Fibroblast of lung (primary cell): ENCODE measurements at regions not wholly inside any gene's neighbourhood (a gene's known extent, or its start where the extent isn't known, plus 50 kb on each side); places are given as distances from the start of the nearest gene placed in this dataset.

ENCODE experiments used
- DNase-seq, 2 donors: peaks; one replicate each; pipeline versions ENCODE4 v3.0.0 to v3.0.0-alpha.2; 2010; ENCODE audit warnings: low read depth in 2 of 2
- H2AFZ ChIP-seq: 2 replicates; pipeline ENCODE4 v1.5.1; 2012; ENCODE audit warnings: low read length, control low read depth, inconsistent platforms
- H3K27ac ChIP-seq: 2 replicates; pipeline ENCODE4 v1.5.1; 2011; ENCODE audit warnings: low read length, control low read depth; ENCODE audit not compliant: insufficient read depth
- H3K27me3 ChIP-seq: 2 replicates; pipeline ENCODE4 v1.5.1; 2011; ENCODE audit warnings: mild to moderate bottlenecking, low read length; ENCODE audit not compliant: control insufficient read depth, insufficient read depth
- H3K36me3 ChIP-seq: 2 replicates; pipeline ENCODE4 v1.5.1; 2011; ENCODE audit warnings: low read length; ENCODE audit not compliant: control insufficient read depth, insufficient read depth
- H3K4me1 ChIP-seq: 2 replicates; pipeline ENCODE4 v1.5.1; 2011; ENCODE audit warnings: low read length; ENCODE audit not compliant: control insufficient read depth, insufficient read depth; ENCODE audit errors: extremely low read depth
- H3K4me2 ChIP-seq: 2 replicates; pipeline ENCODE4 v1.5.1; 2011; ENCODE audit warnings: low read length, control low read depth; ENCODE audit not compliant: insufficient read depth; ENCODE audit errors: extremely low read depth
- H3K4me3 ChIP-seq, 4 experiments: fragments of 200-600 bp in 1 of 4; sonication (generic) in 1 of 4; replicated peaks in 1 of 4; 2 replicates each; pipeline ENCODE4 v1.5.1; 2011 to 2016; ENCODE audit warnings: low read length in 4 of 4, low read depth in 3 of 4, mild to moderate bottlenecking in 3 of 4, control low read depth in 2 of 4, inconsistent platforms in 1 of 4, mixed read lengths in 1 of 4; ENCODE audit not compliant: insufficient read depth in 1 of 4; ENCODE audit errors: control extremely low read depth in 1 of 4
- H3K79me2 ChIP-seq: 2 replicates; pipeline ENCODE4 v1.5.1; 2012; ENCODE audit warnings: mild to moderate bottlenecking, low read length, inconsistent platforms; ENCODE audit not compliant: control insufficient read depth, insufficient read depth
- H3K9ac ChIP-seq: 2 replicates; pipeline ENCODE4 v1.5.1; 2011; ENCODE audit warnings: mild to moderate bottlenecking, low read length, control low read depth; ENCODE audit not compliant: insufficient read depth
- H3K9me3 ChIP-seq: 2 replicates; pipeline ENCODE4 v1.5.1; 2012; ENCODE audit warnings: low read depth, low read length; ENCODE audit not compliant: control insufficient read depth, insufficient read depth
- H4K20me1 ChIP-seq: 2 replicates; pipeline ENCODE4 v1.5.1; 2011; ENCODE audit warnings: low read length; ENCODE audit not compliant: control insufficient read depth, insufficient read depth; ENCODE audit errors: extremely low read depth
- CTCF ChIP-seq, 2 donors: IDR thresholded peaks in 1 of 2; conservative IDR thresholded peaks in 1 of 2; 1 replicate in 1 of 2; 2 replicates in 1 of 2; pipeline ENCODE4 v1.5.1; 2011 to 2012; ENCODE audit warnings: low read length in 2 of 2, control low read depth in 1 of 2, inconsistent platforms in 1 of 2, low read depth in 1 of 2, mild to moderate bottlenecking in 1 of 2
- EZH2 ChIP-seq: IDR thresholded peaks from 2 replicates; pipeline ENCODE4 v1.5.1; 2012; ENCODE audit warnings: low read length, control low read depth, mild to moderate bottlenecking; ENCODE audit errors: missing control alignments

- TF ChIP-seq EZH2 (no peak), CTCF (conservative IDR thresholded peaks at IDR 0.05 in 1 of 2, IDR thresholded peaks at IDR 0.05 in 1 of 2; ENCODE audit: low read depth in 1 of 2, low read length in 2 of 2) (no peak)
- DNase-seq, result no peak
These were observed 187.7 kb upstream of the CPHXL start for GRCh38 chr16:75913958-75914357.

GRCh38 chr16:75916451-75916850 is 190.2 kb upstream of the CPHXL start:
- Histone ChIP-seq H3K79me2 (no peaks in the 10 kb centered on the region), H3K4me2 (no peak overlapping the region), H3K4me3 (no peak overlapping the region), H3K9ac (no peak overlapping the region), H3K27ac (no peak overlapping the region), H3K9me3 (no peaks in the 10 kb centered on the region), H3K36me3 (no peaks in the 10 kb centered on the region), H3K27me3 (no peaks in the 10 kb centered on the region), H3K4me1 (no peaks in the 10 kb centered on the region), H2AFZ (no peak overlapping the region), H4K20me1 (no peaks in the 10 kb centered on the region)
- TF ChIP-seq CTCF (conservative IDR thresholded peaks at IDR 0.05 in 1 of 2, IDR thresholded peaks at IDR 0.05 in 1 of 2; ENCODE audit: low read depth in 1 of 2, low read length in 2 of 2) (no peak), EZH2 (no peak)
- no peak for DNase-seq

More at GRCh38 chr16:75913958-75914357, 187.7 kb upstream of the CPHXL start:
- H3K4me2 ChIP-seq, result no peak overlapping the region
- no peak overlapping the region for H3K27ac ChIP-seq
- no peaks in the 10 kb centered on the region for H3K4me1 ChIP-seq
- no peaks in the 10 kb centered on the region for H3K79me2 ChIP-seq
- H3K27me3 ChIP-seq, result no peaks in the 10 kb centered on the region
- no peak overlapping the region for H3K9ac ChIP-seq
- no peaks in the 10 kb centered on the region for H3K9me3 ChIP-seq
- no peaks in the 10 kb centered on the region for H4K20me1 ChIP-seq
- H2AFZ ChIP-seq, result no peak overlapping the region
- no peak overlapping the region for H3K4me3 ChIP-seq
- H3K36me3 ChIP-seq, result no peaks in the 10 kb centered on the region

GRCh38 chr16:75918109-75918508 is 191.8 kb upstream of the CPHXL start:
- Histone ChIP-seq H3K4me3 (no peak overlapping the region), H3K36me3 (no peaks in the 10 kb centered on the region), H3K9ac (no peak overlapping the region), H2AFZ (no peak overlapping the region), H3K27ac (no peak overlapping the region), H3K27me3 (no peaks in the 10 kb centered on the region), H3K4me1 (no peaks in the 10 kb centered on the region), H4K20me1 (no peaks in the 10 kb centered on the region), H3K4me2 (no peak overlapping the region), H3K9me3 (no peaks in the 10 kb centered on the region), H3K79me2 (no peaks in the 10 kb centered on the region)
- TF ChIP-seq EZH2 (no peak), CTCF (conservative IDR thresholded peaks at IDR 0.05 in 1 of 2, IDR thresholded peaks at IDR 0.05 in 1 of 2; ENCODE audit: low read depth in 1 of 2, low read length in 2 of 2) (no peak)
- no peak for DNase-seq
